Activated gamma-delta T cell treated with anti-CD3 and anti-CD28 coated beads, Interleukin-2, amount 50 U/mL, for 16 hours (primary cell): ENCODE measurements at regions not wholly inside any gene's neighbourhood (a gene's known extent, or its start where the extent isn't known, plus 50 kb on each side); places are given as distances from the start of the nearest gene placed in this dataset.

Experiments
- DNase-seq: peaks from one replicate; pipeline ENCODE4 v3.0.0-alpha.2; 2020; ENCODE audit warnings: low read depth

- no peak for DNase-seq
Measured at GRCh38 chr2:7895289-7895688, 786.6 kb upstream of the ID2 start.

- DNase-seq = no peak
Measured at GRCh38 chr2:7896940-7897487, 784.8 kb upstream of the ID2 start.

GRCh38 chr2:7899241-7899640, 782.6 kb upstream of the ID2 start:
- no peak for DNase-seq

- DNase-seq = no peak
Measured at GRCh38 chr2:7899923-7900322, 781.9 kb upstream of the ID2 start.

- no peak for DNase-seq
Measured at GRCh38 chr2:7900593-7900992, 781.3 kb upstream of the ID2 start.

GRCh38 chr2:7902251-7902765, 779.5 kb upstream of the ID2 start:
- DNase-seq = no peak

- DNase-seq = no peak
Measured at GRCh38 chr2:7904319-7904718, 777.5 kb upstream of the ID2 start.

- DNase-seq = no peak
Measured at GRCh38 chr2:7905756-7906155, 776.1 kb upstream of the ID2 start.

GRCh38 chr2:7906431-7906830, 775.4 kb upstream of the ID2 start:
- no peak for DNase-seq

- no peak for DNase-seq
Measured at GRCh38 chr2:7907041-7907440, 774.8 kb upstream of the ID2 start.

GRCh38 chr2:7910752-7911151, 771.1 kb upstream of the ID2 start:
- DNase-seq = no peak

- DNase-seq = no peak
Measured at GRCh38 chr2:7911196-7911595, 770.7 kb upstream of the ID2 start.

- no peak for DNase-seq
Measured at GRCh38 chr2:7913974-7914373, 767.9 kb upstream of the ID2 start.

- no peak for DNase-seq
Measured at GRCh38 chr2:7915302-7916091, 766.4 kb upstream of the ID2 start.

GRCh38 chr2:7916670-7917069, 765.2 kb upstream of the ID2 start:
- no peak for DNase-seq

GRCh38 chr2:7919510-7919909, 762.3 kb upstream of the ID2 start:
- DNase-seq = no peak

- DNase-seq = no peak
Measured at GRCh38 chr2:7924023-7924762, 757.7 kb upstream of the ID2 start.

GRCh38 chr2:7925506-7925905, 756.4 kb upstream of the ID2 start:
- no peak for DNase-seq

- DNase-seq = no peak
Measured at GRCh38 chr2:7927691-7928090, 754.2 kb upstream of the ID2 start.

- no peak for DNase-seq
Measured at GRCh38 chr2:7929281-7929680, 752.6 kb upstream of the ID2 start.

GRCh38 chr2:7930800-7931635, 750.8 kb upstream of the ID2 start:
- no peak for DNase-seq

- no peak for DNase-seq
Measured at GRCh38 chr2:7931808-7932207, 750.0 kb upstream of the ID2 start.
